ENCODE measurements at regions not wholly inside any gene's neighbourhood (a gene's known extent, or its start where the extent isn't known, plus 50 kb on each side); places are given as distances from the start of the nearest gene placed in this dataset.

DNA sequence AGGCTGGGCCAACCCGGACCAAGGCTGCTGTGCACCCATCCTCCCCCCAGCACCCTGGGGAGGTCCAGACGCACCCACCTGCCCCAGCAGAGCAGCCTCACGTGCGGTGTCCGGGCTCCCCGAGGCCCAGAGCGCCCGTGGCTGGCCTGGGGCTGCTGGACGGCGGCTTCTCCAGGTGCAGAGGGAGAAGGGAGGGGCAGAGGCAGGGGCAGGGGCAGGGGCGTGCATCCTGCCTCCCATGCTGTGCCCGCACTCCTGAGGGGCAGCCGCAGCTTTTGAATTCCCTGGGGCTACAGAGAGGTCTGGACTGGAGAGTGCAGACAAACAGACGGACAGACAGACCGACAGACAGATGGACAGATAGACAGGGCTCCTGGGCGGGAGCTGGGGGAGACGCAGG is 83.6 kb upstream of the PRR5 start:
- TF ChIP-seq, protein P1, sequence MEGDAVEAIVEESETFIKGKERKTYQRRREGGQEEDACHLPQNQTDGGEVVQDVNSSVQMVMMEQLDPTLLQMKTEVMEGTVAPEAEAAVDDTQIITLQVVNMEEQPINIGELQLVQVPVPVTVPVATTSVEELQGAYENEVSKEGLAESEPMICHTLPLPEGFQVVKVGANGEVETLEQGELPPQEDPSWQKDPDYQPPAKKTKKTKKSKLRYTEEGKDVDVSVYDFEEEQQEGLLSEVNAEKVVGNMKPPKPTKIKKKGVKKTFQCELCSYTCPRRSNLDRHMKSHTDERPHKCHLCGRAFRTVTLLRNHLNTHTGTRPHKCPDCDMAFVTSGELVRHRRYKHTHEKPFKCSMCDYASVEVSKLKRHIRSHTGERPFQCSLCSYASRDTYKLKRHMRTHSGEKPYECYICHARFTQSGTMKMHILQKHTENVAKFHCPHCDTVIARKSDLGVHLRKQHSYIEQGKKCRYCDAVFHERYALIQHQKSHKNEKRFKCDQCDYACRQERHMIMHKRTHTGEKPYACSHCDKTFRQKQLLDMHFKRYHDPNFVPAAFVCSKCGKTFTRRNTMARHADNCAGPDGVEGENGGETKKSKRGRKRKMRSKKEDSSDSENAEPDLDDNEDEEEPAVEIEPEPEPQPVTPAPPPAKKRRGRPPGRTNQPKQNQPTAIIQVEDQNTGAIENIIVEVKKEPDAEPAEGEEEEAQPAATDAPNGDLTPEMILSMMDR (conservative IDR thresholded peaks at IDR 0.05; ENCODE audit: low read depth, low read length): no peak
- TF ChIP-seq EZH2 (IDR thresholded peaks at IDR 0.05; ENCODE audit: borderline replicate concordance, low read depth, low read length, poor library complexity, severe bottlenecking): no peak

Measured in A673 (cell line).